HG02759 (cell line): ENCODE measurements at regions not wholly inside any gene's neighbourhood (a gene's known extent, or its start where the extent isn't known, plus 50 kb on each side); places are given as distances from the start of the nearest gene placed in this dataset.

Source experiments
- ATAC-seq: cut with Tn5 transposase; IDR thresholded peaks from one replicate; pipeline ENCODE4 v1.9.1; 2021; ENCODE audit warnings: mild to moderate bottlenecking, moderate library complexity; ENCODE audit not compliant: unreplicated experiment

DNA sequence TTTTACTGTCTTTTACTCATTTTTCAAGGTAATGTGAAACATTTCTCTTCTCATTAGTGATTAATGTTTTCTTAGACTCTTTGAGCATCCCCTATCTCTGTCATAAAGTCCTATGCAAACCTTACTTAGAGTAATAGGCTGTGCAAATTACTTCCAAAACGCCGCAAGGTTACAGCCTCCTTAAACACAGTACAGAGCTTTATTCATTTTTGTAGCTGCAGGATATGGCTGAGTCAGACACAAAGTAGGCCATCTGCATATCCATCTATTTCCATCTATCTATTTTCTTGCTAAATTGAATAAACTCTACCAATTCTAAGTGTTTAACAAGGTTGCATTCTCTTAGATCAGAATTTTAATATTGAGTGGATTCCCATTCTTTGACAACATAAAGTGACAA lies 335.6 kb upstream of the SLC16A7 start:
- ATAC-seq, result no peak

DNA sequence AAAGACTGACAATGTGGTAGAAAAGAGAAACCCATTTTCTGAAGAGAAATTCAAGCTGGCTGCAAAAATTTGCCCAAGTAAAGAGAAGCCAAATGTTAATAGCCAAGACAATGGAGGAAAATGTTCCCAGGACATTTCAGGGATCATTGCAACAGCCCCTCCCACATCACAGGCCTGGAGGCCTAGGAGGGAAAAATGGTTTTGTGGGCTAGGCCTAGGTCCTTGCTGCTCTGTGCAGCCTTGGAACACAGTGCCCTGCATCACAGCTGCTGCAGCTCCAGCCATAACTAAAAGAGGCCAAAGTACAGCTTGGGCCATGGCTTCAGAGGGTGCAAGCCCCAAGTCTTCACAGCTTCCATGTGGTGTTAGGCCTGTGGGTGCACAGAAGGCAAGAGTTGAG lies 332.4 kb upstream of the LRIG3 start:
- ATAC-seq, result no peak

DNA sequence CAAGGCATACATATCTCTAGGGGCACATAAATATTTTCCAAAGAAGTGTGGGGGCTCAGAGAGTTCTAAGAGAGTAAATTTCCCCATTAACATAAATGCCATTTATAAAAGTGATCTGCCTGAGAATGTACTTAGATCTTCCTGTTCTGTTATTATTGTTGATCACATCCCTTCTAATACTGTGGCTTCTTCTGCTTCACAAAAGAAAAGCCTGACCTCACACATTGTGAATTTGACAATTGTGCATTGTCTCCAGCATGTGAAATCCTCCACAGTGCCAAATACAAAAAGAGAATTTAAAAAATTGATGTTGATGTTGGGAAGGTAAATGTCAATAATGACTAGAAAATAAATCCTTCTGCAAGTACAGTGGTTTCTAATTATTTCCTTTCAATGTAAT lies 330.5 kb upstream of the LRIG3 start:
- no peak for ATAC-seq

DNA sequence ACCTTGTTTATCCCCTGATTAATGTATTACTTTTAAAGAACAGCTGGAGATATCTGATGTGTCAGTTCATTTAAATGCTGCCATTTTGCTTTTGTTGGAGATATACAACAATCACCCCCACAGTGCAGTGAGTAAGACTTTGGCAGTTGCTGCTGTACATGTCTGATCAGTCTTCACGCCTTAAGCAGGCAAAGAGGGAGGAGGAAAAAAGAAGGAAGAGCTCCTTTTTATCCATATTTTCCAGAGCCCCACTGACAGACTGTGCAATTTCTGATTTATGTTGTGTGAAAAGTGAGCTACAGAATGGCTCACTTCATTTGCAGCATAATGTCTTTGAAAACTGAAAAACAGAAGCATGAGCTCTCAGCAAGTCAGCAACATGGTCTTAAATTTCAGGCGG lies 319.7 kb upstream of the LRIG3 start:
- no peak for ATAC-seq

DNA sequence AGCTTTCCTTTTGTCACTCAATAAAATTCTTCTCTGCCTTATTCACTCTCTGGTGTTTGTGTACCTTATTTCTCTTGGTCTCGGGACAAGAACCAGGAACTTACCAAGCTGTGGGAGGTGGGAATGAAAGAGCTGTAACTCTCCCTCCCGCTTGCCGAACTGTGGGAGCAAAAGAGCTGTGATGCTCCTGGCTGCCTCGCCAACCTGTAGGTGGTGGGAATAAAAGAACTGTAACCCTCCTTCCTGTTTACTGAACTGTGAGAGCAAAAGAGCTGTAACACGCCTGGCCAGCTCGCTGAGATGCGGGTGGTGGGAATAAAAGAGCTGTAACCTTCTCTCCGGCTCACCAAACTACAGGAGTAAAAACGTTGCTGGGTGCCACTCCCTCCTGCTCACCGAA lies 314.1 kb upstream of the LRIG3 start:
- ATAC-seq, result no peak

DNA sequence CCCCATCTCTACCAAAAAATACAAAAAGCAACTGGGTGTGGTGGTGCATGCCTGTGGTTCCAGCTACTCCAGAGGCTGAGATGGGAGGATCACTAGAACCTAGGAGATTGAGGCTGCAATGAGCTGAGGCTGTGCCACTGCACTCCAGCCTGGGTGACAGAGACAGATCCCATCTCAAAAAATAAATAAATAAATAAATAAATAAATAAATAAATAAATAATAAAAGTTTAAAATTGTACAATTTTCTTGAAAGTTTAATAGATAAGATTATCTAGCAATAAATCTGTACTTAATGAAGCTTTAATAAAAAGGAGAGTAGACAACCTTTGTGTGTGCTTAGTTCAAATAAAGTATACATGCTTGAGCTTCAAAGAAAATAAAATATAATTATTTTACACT lies 310.0 kb upstream of the LRIG3 start:
- ATAC-seq, result no peak

DNA sequence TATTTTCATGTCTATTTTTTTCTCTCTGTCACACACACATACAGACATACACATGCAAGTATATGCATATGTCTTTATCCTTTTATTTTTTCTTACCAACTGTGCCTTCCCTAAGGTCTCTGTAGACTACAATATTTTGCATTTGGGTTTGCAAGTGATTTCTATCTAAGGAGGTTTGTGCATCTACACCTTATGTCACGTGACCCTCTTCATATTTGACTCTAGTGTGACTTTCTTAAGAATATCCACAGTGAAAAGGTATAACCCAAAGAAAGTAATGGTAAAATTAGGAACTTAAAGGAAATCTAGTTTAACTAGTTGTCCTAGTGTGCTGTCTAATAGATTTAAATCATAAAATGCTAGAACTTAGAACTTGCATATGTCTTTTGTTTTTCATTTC lies 298.8 kb upstream of the LRIG3 start:
- no peak for ATAC-seq

DNA sequence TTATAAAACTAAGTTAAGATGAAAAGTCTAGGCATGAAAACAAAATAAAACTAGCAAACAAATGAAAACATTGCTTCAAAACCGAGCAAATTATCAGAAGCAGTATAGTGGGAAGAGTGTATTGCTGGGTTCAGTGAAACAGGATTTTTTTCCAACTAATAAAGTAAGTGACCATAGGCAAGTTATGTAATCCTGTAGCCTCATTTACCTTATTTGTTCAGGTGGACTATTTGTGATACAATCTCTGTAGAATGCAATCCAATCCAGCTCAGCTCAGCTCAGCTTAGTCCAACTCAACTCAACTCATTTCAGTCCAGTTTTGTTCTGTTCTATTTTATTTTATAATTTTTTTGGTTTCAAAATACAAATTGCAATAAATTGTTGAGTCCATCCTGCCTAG lies 276.7 kb upstream of the LRIG3 start:
- ATAC-seq, result no peak

DNA sequence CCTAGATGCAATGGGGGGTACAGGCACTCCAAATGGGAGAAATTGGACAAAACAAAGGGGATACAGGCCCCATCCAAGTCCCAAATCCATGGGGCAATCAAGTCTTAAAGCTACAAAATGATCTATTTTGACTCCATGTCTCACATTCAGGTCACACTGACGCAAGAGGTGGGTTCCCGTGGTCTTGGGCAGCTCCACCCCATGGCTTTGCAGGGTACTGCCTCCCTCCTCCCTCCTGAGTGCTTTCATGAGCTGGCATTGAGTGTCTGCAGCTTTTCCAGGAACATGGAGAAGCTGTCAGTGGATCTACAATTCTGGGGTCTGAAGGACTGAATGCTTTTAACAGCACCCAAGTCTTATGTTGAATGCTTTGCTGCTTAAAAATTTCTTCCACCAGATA lies 274.5 kb upstream of the LRIG3 start:
- no peak for ATAC-seq

DNA sequence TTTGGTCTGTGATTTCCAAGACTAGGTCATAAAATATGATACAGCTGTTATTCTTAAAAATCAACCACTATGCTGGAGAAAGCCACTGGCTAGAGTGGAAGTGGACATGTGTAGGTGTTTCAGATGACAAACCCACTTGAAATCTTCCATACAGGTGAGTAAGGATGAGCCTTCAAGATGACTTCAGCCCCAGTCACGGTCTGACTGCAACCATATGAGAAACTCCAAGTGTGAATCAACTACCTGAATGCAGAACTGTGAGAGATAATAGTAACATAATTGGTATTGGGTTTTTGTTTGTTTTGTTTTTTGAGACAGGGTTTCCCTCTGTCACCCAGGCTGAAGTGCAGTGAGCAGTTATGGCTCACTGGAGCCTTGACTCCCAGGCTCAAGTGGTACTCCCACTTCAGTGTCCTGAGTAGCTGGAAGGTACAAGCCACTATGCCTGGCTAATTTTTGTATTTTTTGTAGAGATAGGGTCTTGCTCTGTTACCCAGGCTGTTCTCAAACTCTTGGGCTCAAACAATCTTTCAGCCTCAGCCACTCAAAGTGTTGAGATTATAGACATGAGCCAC lies 273.3 kb upstream of the LRIG3 start:
- ATAC-seq, result no peak

DNA sequence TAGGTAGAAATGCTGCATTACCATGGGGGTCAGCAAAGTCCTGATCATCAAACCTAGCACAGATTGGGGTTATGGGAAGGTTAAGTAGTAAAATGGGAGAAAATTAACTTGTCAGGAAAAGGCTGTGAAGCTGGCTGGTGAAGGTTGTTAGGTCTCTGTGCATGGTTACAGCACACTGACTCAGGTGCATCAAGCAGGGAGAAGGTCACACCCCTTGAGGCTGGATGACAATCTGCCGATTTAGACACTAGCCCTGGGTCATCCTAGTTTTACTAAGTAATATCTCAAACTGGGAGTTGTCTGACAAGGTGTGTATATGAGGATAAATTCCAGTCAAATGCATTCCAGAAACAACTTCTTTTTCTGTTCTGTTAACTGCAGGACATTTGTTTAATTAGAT lies 271.1 kb upstream of the LRIG3 start:
- ATAC-seq, result no peak

DNA sequence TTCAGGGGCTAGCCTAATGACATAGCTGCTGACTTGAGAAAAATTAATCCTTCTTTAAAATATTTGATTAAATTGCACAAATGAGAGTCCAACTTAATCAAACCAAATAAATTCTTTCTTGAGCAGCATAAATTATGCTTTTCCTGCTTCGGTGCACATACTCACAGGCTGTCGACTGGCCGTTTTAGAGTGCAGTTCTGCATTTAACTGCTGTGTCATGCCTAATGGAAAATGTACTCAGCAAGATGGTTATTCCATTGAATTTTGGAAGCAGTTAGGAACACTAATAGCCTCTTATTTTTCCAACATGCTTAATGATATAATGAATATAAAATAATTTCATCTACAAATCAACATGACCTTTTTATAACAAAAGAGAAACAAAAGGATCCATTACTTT lies 266.1 kb upstream of the LRIG3 start:
- ATAC-seq, result no peak

DNA sequence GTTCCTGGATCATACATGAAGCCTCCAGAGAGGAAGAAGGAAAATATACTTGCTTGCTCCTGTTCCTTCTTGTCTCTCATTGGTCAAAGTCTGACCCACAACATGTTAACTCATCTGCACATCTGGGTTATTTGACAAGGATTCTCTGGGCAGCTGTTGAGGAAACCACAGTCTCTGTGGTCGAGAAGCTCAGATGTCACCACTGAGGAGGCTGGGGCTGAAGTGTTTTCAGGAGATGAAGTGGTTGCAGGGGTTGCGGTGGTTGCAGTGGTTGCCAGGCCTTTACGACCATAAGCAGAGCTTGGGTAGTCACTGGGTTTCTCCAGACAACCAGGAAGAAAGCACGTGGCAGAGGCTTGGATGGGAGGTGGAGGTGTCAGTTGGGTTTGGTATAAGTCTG lies 265.0 kb upstream of the LRIG3 start:
- no peak for ATAC-seq

DNA sequence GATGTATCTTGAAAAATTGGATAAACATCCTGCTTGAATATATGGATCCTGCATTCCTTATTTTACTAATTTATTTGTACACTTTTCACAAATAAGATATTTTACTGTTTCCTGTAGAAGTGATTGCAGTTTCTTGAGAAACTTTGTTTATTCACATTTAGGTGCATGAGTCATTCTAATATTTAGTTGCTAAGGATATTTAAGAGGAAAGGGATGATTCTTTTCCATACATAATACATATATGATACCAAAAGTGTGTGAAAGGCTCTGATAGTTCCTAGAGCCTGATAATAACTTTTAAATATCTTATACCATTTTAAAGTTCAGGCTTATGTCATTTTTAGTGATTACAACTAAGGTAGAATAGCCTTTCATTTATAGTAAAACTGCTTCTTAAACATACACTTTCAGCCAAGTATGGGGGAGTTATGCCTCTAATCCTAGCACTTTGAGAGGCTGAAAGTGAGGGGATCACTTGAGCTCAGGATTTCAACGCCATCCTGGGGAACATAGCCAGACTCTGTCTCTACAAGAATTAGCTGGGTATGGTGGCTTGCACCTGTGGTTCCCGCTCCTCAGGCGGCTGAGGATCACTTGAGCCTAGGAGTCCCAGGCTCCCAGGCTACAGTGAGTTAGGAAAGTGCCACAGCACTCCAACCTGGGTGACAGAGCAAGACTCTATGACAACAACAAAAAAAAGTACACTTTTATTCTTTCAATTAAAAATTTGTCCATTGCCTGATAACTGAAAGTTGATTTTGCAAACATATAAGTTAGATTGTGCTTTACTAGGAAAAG lies 262.6 kb upstream of the LRIG3 start:
- no peak for ATAC-seq

DNA sequence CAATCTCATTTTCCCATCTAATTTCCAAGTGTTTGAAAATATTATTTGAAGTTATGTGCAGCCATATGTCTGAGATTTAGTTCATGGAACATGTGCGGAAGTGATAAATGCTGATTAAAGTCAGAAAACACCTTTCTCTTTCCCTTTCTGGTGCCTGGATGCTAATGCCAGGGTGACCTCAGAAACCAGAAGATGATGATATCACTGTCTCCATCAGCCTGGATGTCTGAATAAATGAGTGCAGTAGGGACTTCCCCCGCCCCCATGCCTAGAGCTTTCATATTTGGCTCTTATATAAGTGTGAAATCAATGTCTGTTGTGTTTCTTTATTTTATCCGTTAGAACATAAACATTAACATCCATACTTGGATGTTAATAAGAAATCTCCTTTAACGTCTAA lies 261.9 kb upstream of the LRIG3 start:
- ATAC-seq, result no peak

DNA sequence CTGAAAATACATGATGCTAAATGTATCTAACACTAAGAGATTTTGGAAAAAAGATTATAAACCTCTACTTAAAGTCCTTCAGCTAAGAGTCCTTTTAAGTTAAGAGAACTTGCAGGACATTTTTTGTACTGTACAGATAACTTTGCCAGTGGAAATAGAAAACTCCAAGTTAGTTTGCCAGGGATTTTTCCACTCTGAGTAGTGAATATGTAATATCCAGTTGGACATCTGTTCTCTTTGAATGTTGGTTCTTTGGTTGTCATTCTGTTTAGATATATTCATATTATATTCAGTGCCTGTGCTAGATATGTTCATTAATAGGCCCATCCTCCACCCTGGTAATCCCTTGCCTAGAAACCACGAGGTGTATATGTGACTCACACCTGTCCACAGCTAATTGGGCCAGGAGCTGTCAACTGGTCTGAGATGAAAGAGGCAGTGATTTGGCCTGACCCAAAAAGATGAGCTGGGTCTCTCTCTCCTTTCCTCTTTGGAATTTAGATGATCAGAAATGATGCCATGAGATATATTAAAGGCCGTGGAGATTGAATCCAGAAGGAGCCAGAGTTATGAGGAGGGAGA lies 261.0 kb upstream of the LRIG3 start:
- ATAC-seq, result no peak

DNA sequence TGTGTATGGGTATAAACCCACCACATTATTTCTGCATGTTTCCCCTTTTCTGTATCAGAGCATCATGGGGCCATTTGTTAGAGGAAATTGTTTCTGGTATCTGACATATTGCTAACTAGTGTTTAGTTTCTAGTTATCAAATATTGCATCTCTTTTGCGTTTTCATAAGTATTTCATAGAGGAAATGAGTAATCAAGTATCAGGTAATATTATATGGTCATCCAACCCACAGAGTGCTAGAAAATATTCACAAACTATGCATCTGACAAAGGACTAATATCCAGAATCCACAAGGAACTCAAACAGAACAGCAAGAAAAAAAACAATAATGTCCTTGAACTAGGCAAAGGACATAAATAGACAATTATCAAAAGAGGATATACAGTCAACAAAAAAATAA lies 258.9 kb upstream of the LRIG3 start:
- ATAC-seq, result no peak

DNA sequence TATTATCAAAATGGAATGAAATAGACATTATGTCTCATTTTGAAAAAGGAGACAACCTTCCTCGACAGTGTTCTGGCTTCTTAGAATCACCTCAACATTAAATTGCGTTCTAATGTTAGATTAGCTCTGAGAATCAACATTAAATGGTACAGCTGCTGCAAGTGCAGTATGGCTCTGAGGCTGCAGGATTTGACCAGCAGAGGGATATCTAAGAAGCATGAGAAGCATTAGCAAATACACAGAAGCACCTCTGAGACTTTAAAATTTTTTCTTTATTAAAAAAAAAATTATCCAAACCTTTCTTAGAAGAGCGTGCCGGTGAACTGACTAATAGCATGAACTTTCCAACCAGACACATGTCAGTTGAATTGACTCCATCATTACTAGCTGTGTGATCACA lies 253.4 kb upstream of the LRIG3 start:
- no peak for ATAC-seq

DNA sequence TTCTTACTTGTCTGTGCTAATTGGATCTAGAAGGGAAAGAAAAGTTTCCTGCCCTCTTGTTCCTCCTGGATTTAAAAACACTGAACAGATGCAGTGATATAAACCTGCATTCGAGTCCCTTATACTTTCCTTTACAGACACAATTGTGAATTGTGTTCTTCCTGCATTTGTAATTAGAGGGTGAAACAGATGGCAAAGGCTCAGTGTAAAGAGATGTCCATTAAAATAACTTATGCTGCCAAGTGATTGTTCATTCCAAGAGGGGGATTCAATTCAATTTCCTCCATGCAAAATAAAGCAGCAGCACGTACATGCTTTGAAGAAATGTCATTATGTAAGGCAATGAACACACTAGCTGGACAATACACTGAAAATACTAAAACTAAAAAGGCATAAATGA lies 248.3 kb upstream of the LRIG3 start:
- no peak for ATAC-seq

DNA sequence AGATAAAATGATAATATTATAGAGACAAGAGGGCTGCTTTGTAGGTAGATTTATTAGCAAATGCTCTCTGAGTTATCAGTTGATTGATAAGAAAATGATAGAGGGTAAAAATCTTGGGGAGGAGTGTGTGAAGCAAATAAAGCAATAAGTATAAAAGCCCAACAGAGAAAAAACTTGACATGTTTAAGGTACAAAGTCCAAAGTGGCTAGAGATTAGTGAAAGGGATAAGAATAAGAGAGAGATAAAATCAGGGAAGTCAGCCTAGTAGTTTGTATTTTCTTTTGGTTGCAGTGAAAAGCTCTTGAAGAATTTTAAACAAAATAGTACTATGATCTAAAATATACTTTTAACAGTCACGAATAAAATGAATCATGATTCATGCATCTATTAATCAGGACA lies 246.2 kb upstream of the LRIG3 start:
- ATAC-seq, result no peak

DNA sequence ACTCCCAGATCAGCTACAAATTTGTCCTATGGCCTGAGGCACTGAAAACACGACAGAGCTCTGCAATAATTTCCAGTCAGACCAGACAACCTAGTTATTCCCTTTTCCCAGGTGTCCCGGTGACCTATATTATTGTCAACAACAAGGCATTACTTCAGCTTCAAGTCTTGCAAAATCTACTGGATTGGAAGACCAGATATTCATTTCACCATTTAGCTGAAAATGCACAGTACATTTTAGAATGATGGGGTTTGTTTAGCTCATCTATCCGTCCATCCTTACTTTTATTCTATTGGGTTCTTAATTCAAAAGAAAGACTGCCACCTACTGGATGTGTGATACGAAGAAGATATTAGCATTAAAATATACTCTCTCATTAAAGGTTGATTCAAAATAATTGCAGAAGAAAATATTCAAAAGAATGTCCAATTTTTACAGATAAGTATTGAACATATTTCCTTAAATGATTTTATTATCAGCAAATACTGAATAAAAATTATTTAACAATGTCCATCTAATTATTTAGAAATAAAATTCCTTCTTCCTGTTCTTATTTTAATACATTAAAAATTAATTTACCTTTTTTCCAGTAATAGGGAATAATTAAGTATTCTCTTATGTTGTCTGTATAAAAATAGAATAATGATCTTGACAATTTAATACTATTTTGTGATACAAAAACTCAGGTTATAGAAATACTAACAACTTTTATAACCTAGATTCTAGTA lies 244.9 kb upstream of the LRIG3 start:
- ATAC-seq, result no peak

DNA sequence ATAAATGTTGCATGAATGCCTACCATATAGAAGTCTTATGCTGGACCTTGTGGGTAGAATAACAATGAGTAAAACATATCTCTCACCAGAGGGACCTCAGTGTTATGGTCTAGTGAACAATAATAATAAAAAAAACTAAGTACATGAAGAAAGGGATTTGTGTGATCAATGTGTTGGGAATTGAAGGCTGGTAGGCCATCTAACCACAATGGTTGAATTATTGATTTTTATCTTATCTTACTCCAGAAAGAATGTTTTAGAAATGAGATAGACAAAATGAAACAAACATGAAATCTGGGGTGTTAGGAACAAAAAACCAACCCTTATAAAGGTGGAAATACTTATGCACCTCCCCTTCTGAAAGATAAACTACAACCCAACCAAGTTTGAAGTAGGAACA lies 243.9 kb upstream of the LRIG3 start:
- ATAC-seq, result no peak
